GM12864 (cell line): ENCODE measurements at regions not wholly inside any gene's neighbourhood (a gene's known extent, or its start where the extent isn't known, plus 50 kb on each side); places are given as distances from the start of the nearest gene placed in this dataset.

Source experiments
- DNase-seq: peaks from one replicate; pipeline ENCODE4 v3.0.0-alpha.2; 2011; ENCODE audit warnings: low read depth
- H3K4me3 ChIP-seq: 2 replicates; pipeline ENCODE4 v1.5.1; 2011; ENCODE audit warnings: mild to moderate bottlenecking, low read depth, low read length, control low read depth
- CTCF ChIP-seq: IDR thresholded peaks from 2 replicates; pipeline ENCODE4 v1.5.1; 2011; ENCODE audit warnings: low read depth, mild to moderate bottlenecking, moderate library complexity, low read length, control low read depth, inconsistent platforms; ENCODE audit errors: missing control alignments

GRCh38 chr9:107212613-107213012, 70.5 kb upstream of the RAD23B start:
- no peak overlapping the region for H3K4me3 ChIP-seq
- DNase-seq: no peak
- TF ChIP-seq CTCF: no peak

GRCh38 chr9:107213080-107213479, 70.0 kb upstream of the RAD23B start:
- no peak overlapping the region for H3K4me3 ChIP-seq
- TF ChIP-seq CTCF: no peak
- DNase-seq: no peak

GRCh38 chr9:107213561-107214028, 69.5 kb upstream of the RAD23B start:
- peak; percentile 43 for DNase-seq
- no peak for TF ChIP-seq CTCF
- no peak overlapping the region for H3K4me3 ChIP-seq

- H3K4me3 ChIP-seq: no peak overlapping the region
- DNase-seq: no peak
- no peak for TF ChIP-seq CTCF
Observed at GRCh38 chr9:107214381-107214780, 68.7 kb upstream of the RAD23B start.

- no peak for TF ChIP-seq CTCF
Observed at GRCh38 chr9:107214915-107215314, 68.2 kb upstream of the RAD23B start.

GRCh38 chr9:107215381-107215780, 67.7 kb upstream of the RAD23B start:
- DNase-seq: no peak
- TF ChIP-seq CTCF: no peak
- H3K4me3 ChIP-seq: no peak overlapping the region

More at GRCh38 chr9:107214915-107215314, 68.2 kb upstream of the RAD23B start:
- no peak for DNase-seq
- H3K4me3 ChIP-seq: no peak overlapping the region

GRCh38 chr9:107216329-107216728, 66.8 kb upstream of the RAD23B start:
- TF ChIP-seq CTCF: no peak
- H3K4me3 ChIP-seq: no peak overlapping the region
- no peak for DNase-seq
